ENCODE measurements at regions not wholly inside any gene's neighbourhood (a gene's known extent, or its start where the extent isn't known, plus 50 kb on each side); places are given as distances from the start of the nearest gene placed in this dataset.

- no peak for DNase-seq
- H2BK15ac ChIP-seq (ENCODE audit: low read depth, poor library complexity, severe bottlenecking): no peak overlapping the region
- H3K79me1 ChIP-seq (replicated peaks; ENCODE audit: low read length, poor library complexity, severe bottlenecking): no peaks in the 10 kb centered on the region
- H3K4me1 ChIP-seq (ENCODE audit: control insufficient read depth, insufficient read depth, low read depth, low read length): no peaks in the 10 kb centered on the region
- no peak overlapping the region for H3K23ac ChIP-seq (ENCODE audit: low read length in 2 of 2)
- no peaks in the 10 kb centered on the region for H3K27me3 ChIP-seq (ENCODE audit: control insufficient read depth in 1 of 2, insufficient read depth in 1 of 2, low read length in 2 of 2)
- no peak overlapping the region for H3K14ac ChIP-seq (ENCODE audit: low read length in 2 of 2)
- no peak overlapping the region for H3K4me3 ChIP-seq (ENCODE audit: insufficient read depth in 1 of 2, low read depth in 1 of 2, low read length in 2 of 2)
- no peaks in the 10 kb centered on the region for H3K36me3 ChIP-seq (ENCODE audit: control insufficient read depth in 1 of 2, insufficient read depth in 2 of 2, low read depth in 1 of 2, low read length in 2 of 2)
- H3K9ac ChIP-seq (ENCODE audit: low read length): no peak overlapping the region
- no peak overlapping the region for H4K91ac ChIP-seq (ENCODE audit: low read length)
- no peak overlapping the region for H3K27ac ChIP-seq (ENCODE audit: low read length, poor library complexity, severe bottlenecking)
- no peak overlapping the region for H3K18ac ChIP-seq (ENCODE audit: low read depth in 1 of 2, low read length in 2 of 2)
- H2AFZ ChIP-seq (ENCODE audit: low read depth, low read length): no peak overlapping the region
- peaks cover 31% of the 10 kb centered on the region for H3K9me3 ChIP-seq (ENCODE audit: control insufficient read depth, low read length)
- H2AK5ac ChIP-seq (ENCODE audit: low read length, severe bottlenecking): no peak overlapping the region
- no peak overlapping the region for H2BK12ac ChIP-seq (ENCODE audit: low read length in 2 of 2)
- H2BK120ac ChIP-seq (ENCODE audit: low read depth, low read length): no peak overlapping the region
- H3K4me2 ChIP-seq (ENCODE audit: low read length, poor library complexity, severe bottlenecking): no peak overlapping the region
- 89% methylated on average over 5 of the region's 8 CpGs for WGBS
- no peak overlapping the region for H2BK5ac ChIP-seq (ENCODE audit: low read depth, low read length, poor library complexity, severe bottlenecking)
- no peak overlapping the region for H3K4ac ChIP-seq (ENCODE audit: low read depth in 1 of 2, low read length in 2 of 2)
- no peak overlapping the region for H4K8ac ChIP-seq (ENCODE audit: low read length)
Measured at GRCh38 chr5:165739079-165739741, 2233.8 kb downstream of the MAT2B start.

- H3K4me2 ChIP-seq (ENCODE audit: low read length, poor library complexity, severe bottlenecking): no peak overlapping the region
- no peak overlapping the region for H3K27ac ChIP-seq (ENCODE audit: low read length, poor library complexity, severe bottlenecking)
- no peaks in the 10 kb centered on the region for H3K36me3 ChIP-seq (ENCODE audit: control insufficient read depth in 1 of 2, insufficient read depth in 2 of 2, low read depth in 1 of 2, low read length in 2 of 2)
- no peak overlapping the region for H2AFZ ChIP-seq (ENCODE audit: low read depth, low read length)
- no peaks in the 10 kb centered on the region for H3K79me1 ChIP-seq (replicated peaks; ENCODE audit: low read length, poor library complexity, severe bottlenecking)
- H3K14ac ChIP-seq (ENCODE audit: low read length in 2 of 2): no peak overlapping the region
- WGBS: 78% methylated on average over 3 of the region's 4 CpGs
- H3K18ac ChIP-seq (ENCODE audit: low read depth in 1 of 2, low read length in 2 of 2): no peak overlapping the region
- no peak overlapping the region for H3K9ac ChIP-seq (ENCODE audit: low read length)
- no peak overlapping the region for H3K23ac ChIP-seq (ENCODE audit: low read length in 2 of 2)
- no peak overlapping the region for H2BK120ac ChIP-seq (ENCODE audit: low read depth, low read length)
- H2AK5ac ChIP-seq (ENCODE audit: low read length, severe bottlenecking): no peak overlapping the region
- H2BK15ac ChIP-seq (ENCODE audit: low read depth, poor library complexity, severe bottlenecking): no peak overlapping the region
- no peak overlapping the region for H3K4me3 ChIP-seq (ENCODE audit: insufficient read depth in 1 of 2, low read depth in 1 of 2, low read length in 2 of 2)
- no peak overlapping the region for H3K4ac ChIP-seq (ENCODE audit: low read depth in 1 of 2, low read length in 2 of 2)
- H2BK5ac ChIP-seq (ENCODE audit: low read depth, low read length, poor library complexity, severe bottlenecking): no peak overlapping the region
- H4K8ac ChIP-seq (ENCODE audit: low read length): no peak overlapping the region
- no peak overlapping the region for H2BK12ac ChIP-seq (ENCODE audit: low read length in 2 of 2)
- no peaks in the 10 kb centered on the region for H3K27me3 ChIP-seq (ENCODE audit: control insufficient read depth in 1 of 2, insufficient read depth in 1 of 2, low read length in 2 of 2)
- H3K4me1 ChIP-seq (ENCODE audit: control insufficient read depth, insufficient read depth, low read depth, low read length): no peaks in the 10 kb centered on the region
- DNase-seq: no peak
- peaks cover 3% of the 10 kb centered on the region for H3K9me3 ChIP-seq (ENCODE audit: control insufficient read depth, low read length)
- no peak overlapping the region for H4K91ac ChIP-seq (ENCODE audit: low read length)
Measured at GRCh38 chr5:165757791-165758190, 2252.4 kb downstream of the MAT2B start.

- DNase-seq: no peak
- Histone ChIP-seq H3K27me3 (ENCODE audit: control insufficient read depth in 1 of 2, insufficient read depth in 1 of 2, low read length in 2 of 2) (no peaks in the 10 kb centered on the region), H2AFZ (ENCODE audit: low read depth, low read length) (no peak overlapping the region)
Measured at GRCh38 chr5:165775111-165775510, 2269.7 kb downstream of the MAT2B start.

GRCh38 chr5:165779505-165779904 is 2274.1 kb downstream of the MAT2B start:
- H3K4me2 ChIP-seq (ENCODE audit: low read length, poor library complexity, severe bottlenecking): no peak overlapping the region
- no peak for DNase-seq
- no peak overlapping the region for H3K4me3 ChIP-seq (ENCODE audit: insufficient read depth in 1 of 2, low read depth in 1 of 2, low read length in 2 of 2)
- no peaks in the 10 kb centered on the region for H3K79me1 ChIP-seq (replicated peaks; ENCODE audit: low read length, poor library complexity, severe bottlenecking)
- H2BK120ac ChIP-seq (ENCODE audit: low read depth, low read length): no peak overlapping the region
- no peak overlapping the region for H3K27ac ChIP-seq (ENCODE audit: low read length, poor library complexity, severe bottlenecking)
- no peak overlapping the region for H2BK5ac ChIP-seq (ENCODE audit: low read depth, low read length, poor library complexity, severe bottlenecking)
- no CpG with 5 or more reads among the region's 1 CpG for WGBS
- no peak overlapping the region for H3K23ac ChIP-seq (ENCODE audit: low read length in 2 of 2)
- H3K4me1 ChIP-seq (ENCODE audit: control insufficient read depth, insufficient read depth, low read depth, low read length): no peaks in the 10 kb centered on the region
- H3K9ac ChIP-seq (ENCODE audit: low read length): no peak overlapping the region
- H3K4ac ChIP-seq (ENCODE audit: low read depth in 1 of 2, low read length in 2 of 2): no peak overlapping the region
- no peaks in the 10 kb centered on the region for H3K36me3 ChIP-seq (ENCODE audit: control insufficient read depth in 1 of 2, insufficient read depth in 2 of 2, low read depth in 1 of 2, low read length in 2 of 2)
- H3K18ac ChIP-seq (ENCODE audit: low read depth in 1 of 2, low read length in 2 of 2): no peak overlapping the region
- no peak overlapping the region for H2AK5ac ChIP-seq (ENCODE audit: low read length, severe bottlenecking)
- H2BK12ac ChIP-seq (ENCODE audit: low read length in 2 of 2): no peak overlapping the region
- no peak overlapping the region for H4K91ac ChIP-seq (ENCODE audit: low read length)
- no peak overlapping the region for H2BK15ac ChIP-seq (ENCODE audit: low read depth, poor library complexity, severe bottlenecking)
- H3K14ac ChIP-seq (ENCODE audit: low read length in 2 of 2): no peak overlapping the region
- peaks cover 4% of the 10 kb centered on the region for H3K9me3 ChIP-seq (ENCODE audit: control insufficient read depth, low read length)
- no peak overlapping the region for H2AFZ ChIP-seq (ENCODE audit: low read depth, low read length)
- no peak overlapping the region for H4K8ac ChIP-seq (ENCODE audit: low read length)
- H3K27me3 ChIP-seq (ENCODE audit: control insufficient read depth in 1 of 2, insufficient read depth in 1 of 2, low read length in 2 of 2): no peaks in the 10 kb centered on the region

More at GRCh38 chr5:165775111-165775510, 2269.7 kb downstream of the MAT2B start:
- H3K4ac ChIP-seq (ENCODE audit: low read depth in 1 of 2, low read length in 2 of 2): no peak overlapping the region
- no peak overlapping the region for H3K14ac ChIP-seq (ENCODE audit: low read length in 2 of 2)
- no peaks in the 10 kb centered on the region for H3K9me3 ChIP-seq (ENCODE audit: control insufficient read depth, low read length)
- WGBS: 92% methylated on average over 2 of the region's 2 CpGs
- no peak overlapping the region for H3K18ac ChIP-seq (ENCODE audit: low read depth in 1 of 2, low read length in 2 of 2)
- no peaks in the 10 kb centered on the region for H3K36me3 ChIP-seq (ENCODE audit: control insufficient read depth in 1 of 2, insufficient read depth in 2 of 2, low read depth in 1 of 2, low read length in 2 of 2)
- no peak overlapping the region for H4K8ac ChIP-seq (ENCODE audit: low read length)
- H3K27ac ChIP-seq (ENCODE audit: low read length, poor library complexity, severe bottlenecking): no peak overlapping the region
- no peak overlapping the region for H4K91ac ChIP-seq (ENCODE audit: low read length)
- no peak overlapping the region for H2BK120ac ChIP-seq (ENCODE audit: low read depth, low read length)
- H3K9ac ChIP-seq (ENCODE audit: low read length): no peak overlapping the region
- H3K79me1 ChIP-seq (replicated peaks; ENCODE audit: low read length, poor library complexity, severe bottlenecking): no peaks in the 10 kb centered on the region
- H3K4me1 ChIP-seq (ENCODE audit: control insufficient read depth, insufficient read depth, low read depth, low read length): no peaks in the 10 kb centered on the region
- H3K23ac ChIP-seq (ENCODE audit: low read length in 2 of 2): no peak overlapping the region
- H3K4me3 ChIP-seq (ENCODE audit: insufficient read depth in 1 of 2, low read depth in 1 of 2, low read length in 2 of 2): no peak overlapping the region
- no peak overlapping the region for H2BK12ac ChIP-seq (ENCODE audit: low read length in 2 of 2)
- no peak overlapping the region for H2BK5ac ChIP-seq (ENCODE audit: low read depth, low read length, poor library complexity, severe bottlenecking)
- H3K4me2 ChIP-seq (ENCODE audit: low read length, poor library complexity, severe bottlenecking): no peak overlapping the region
- no peak overlapping the region for H2AK5ac ChIP-seq (ENCODE audit: low read length, severe bottlenecking)
- H2BK15ac ChIP-seq (ENCODE audit: low read depth, poor library complexity, severe bottlenecking): no peak overlapping the region
